HCT116 (cell line): ENCODE measurements at regions not wholly inside any gene's neighbourhood (a gene's known extent, or its start where the extent isn't known, plus 50 kb on each side); places are given as distances from the start of the nearest gene placed in this dataset.

Experiments
- ATAC-seq: fragments of 200-7000 bp; cut with Tn5 transposase; 2 replicates; pipeline ENCODE4 v1.9.1; 2020; ENCODE audit warnings: mild to moderate bottlenecking, moderate library complexity
- BruUV-seq: library from RNA; stranded (reverse); fragments of 400-500 nt; replicated peaks from 2 replicates; lab custom pipeline; 2021; lab: Mats Ljungman, UMichigan
- CTCF ChIA-PET: fragments of 300-600 bp; sonication (Branson Sonifier 250); formaldehyde crosslinking; loops from one replicate; lab custom pipeline; 2021; ENCODE audit warnings: antibody characterized with exemption; lab: Charles Lee
- POLR2A ChIA-PET: fragments of 300-600, 350-600 bp; sonication (Branson Sonifier 250); formaldehyde crosslinking; loops from one replicate; lab custom pipeline; 2021; ENCODE audit warnings: antibody characterized with exemption; lab: Charles Lee
- RAD21 ChIA-PET, 2 experiments: fragments of 300-600 bp; sonication (Branson Sonifier 250); formaldehyde crosslinking; loops; one replicate each; lab custom pipeline; 2023; ENCODE audit warnings: low total read pairs in 2 of 2; ENCODE audit not compliant: uncharacterized antibody in 2 of 2, unreplicated experiment in 2 of 2, low non-redundant PET in 1 of 2; lab: Charles Lee
- DNase-seq: peaks from one replicate; pipeline ENCODE4 v3.0.0-alpha.2; 2010; ENCODE audit warnings: low read depth, low spot score
- H2AFZ ChIP-seq: fragments of 200-600 bp; shearing (Covaris generic), sonication (generic); 2 replicates; pipeline ENCODE4 v1.6.1; 2017; ENCODE audit warnings: low read depth, mixed run types, mixed read lengths, antibody characterized with exemption, low read length; ENCODE audit not compliant: poor library complexity, severe bottlenecking
- H3K27ac ChIP-seq: 2 replicates; pipeline ENCODE4 v1.5.1; 2012; ENCODE audit warnings: low read depth, low read length
- H3K27me3 ChIP-seq: fragments of 200-600 bp; sonication (generic); 2 replicates; pipeline ENCODE4 v1.6.1; 2016; ENCODE audit warnings: mixed run types, low read length, mixed read lengths; ENCODE audit not compliant: insufficient read depth
- H3K36me3 ChIP-seq, 2 experiments: fragments of 200-500 bp in 1 of 2; fragments of 200-600 bp in 1 of 2; sonication (Bioruptor generic) in 1 of 2; sonication (generic) in 1 of 2; 2 replicates each; pipeline versions ENCODE4 v1.5.1 to v1.6.1; 2014 to 2016; ENCODE audit warnings: low read length in 2 of 2, inconsistent platforms in 1 of 2, mixed read lengths in 1 of 2, mixed run types in 1 of 2; ENCODE audit not compliant: insufficient read depth in 2 of 2, control insufficient read depth in 1 of 2
- H3K4me1 ChIP-seq, 2 experiments: fragments of 200-600 bp in 1 of 2; sonication (generic) in 1 of 2; 2 replicates each; pipeline versions ENCODE4 v1.5.1 to v1.6.1; 2012 to 2017; ENCODE audit warnings: low read length in 2 of 2, inconsistent platforms in 1 of 2, mild to moderate bottlenecking in 1 of 2, mixed read lengths in 1 of 2, mixed run types in 1 of 2, moderate library complexity in 1 of 2; ENCODE audit not compliant: insufficient read depth in 2 of 2, control insufficient read depth in 1 of 2
- H3K4me2 ChIP-seq: fragments of 200-600 bp; sonication (generic); 2 replicates; pipeline ENCODE4 v1.6.1; 2017; ENCODE audit warnings: mixed run types, low read length, mixed read lengths
- H3K4me3 ChIP-seq, 2 experiments: fragments of 200-600 bp in 1 of 2; sonication (generic) in 1 of 2; replicated peaks in 1 of 2; 2 replicates each; pipeline ENCODE4 v1.5.1; 2011 to 2016; ENCODE audit warnings: low read length in 2 of 2, control low read depth in 1 of 2, low read depth in 1 of 2, mild to moderate bottlenecking in 1 of 2, mixed read lengths in 1 of 2, mixed run types in 1 of 2
- H3K79me2 ChIP-seq: fragments of 200-600 bp; sonication (generic); 2 replicates; pipeline ENCODE4 v1.6.1; 2017; ENCODE audit warnings: mild to moderate bottlenecking, mixed run types, low read length, moderate library complexity, mixed read lengths; ENCODE audit not compliant: insufficient read depth
- H3K9ac ChIP-seq: fragments of 200-600 bp; sonication (generic); 2 replicates; pipeline ENCODE4 v1.6.1; 2016; ENCODE audit warnings: low read length, mixed read lengths
- H3K9me2 ChIP-seq: fragments of 200-600 bp; sonication (generic), shearing (Covaris generic); 2 replicates; pipeline ENCODE4 v1.6.1; 2017; ENCODE audit warnings: mixed run types, mild to moderate bottlenecking, moderate library complexity; ENCODE audit not compliant: insufficient read depth
- H3K9me3 ChIP-seq, 2 experiments: fragments of 200-500 bp in 1 of 2; fragments of 200-600 bp in 1 of 2; sonication (Bioruptor generic) in 1 of 2; sonication (generic) in 1 of 2; 2 replicates each; pipeline ENCODE4 v1.6.1; 2014 to 2017; ENCODE audit warnings: low read length in 2 of 2, mixed read lengths in 2 of 2, inconsistent platforms in 1 of 2, low read depth in 1 of 2, mild to moderate bottlenecking in 1 of 2, mixed run types in 1 of 2, moderate library complexity in 1 of 2; ENCODE audit not compliant: control insufficient read depth in 1 of 2, insufficient read depth in 1 of 2
- H4K20me1 ChIP-seq: fragments of 200-600 bp; sonication (generic), shearing (Covaris generic); 2 replicates; pipeline ENCODE4 v1.6.1; 2017; ENCODE audit warnings: mixed run types, mild to moderate bottlenecking, moderate library complexity; ENCODE audit not compliant: insufficient read depth
- ATF3 ChIP-seq: IDR thresholded peaks from 2 replicates; pipeline ENCODE4 v1.6.1; 2012
- CBX3 ChIP-seq: IDR thresholded peaks from 2 replicates; pipeline ENCODE4 v1.6.1; 2012; ENCODE audit warnings: low read depth
- CEBPB ChIP-seq: IDR thresholded peaks from 2 replicates; pipeline ENCODE4 v1.6.1; 2012; ENCODE audit warnings: low read depth
- EGR1 ChIP-seq: IDR thresholded peaks from 2 replicates; pipeline ENCODE4 v1.6.1; 2012; ENCODE audit warnings: low read depth
- ELF1 ChIP-seq: IDR thresholded peaks from 2 replicates; pipeline ENCODE4 v1.6.1; 2012; ENCODE audit warnings: low read depth, borderline replicate concordance
- EZH2phosphoT487 ChIP-seq: fragments of 200-600 bp; IDR thresholded peaks from 2 replicates; pipeline ENCODE4 v1.6.1; 2018; ENCODE audit warnings: antibody characterized with exemption, borderline replicate concordance
- FOSL1 ChIP-seq: IDR thresholded peaks from 2 replicates; pipeline ENCODE4 v1.6.1; 2012; ENCODE audit warnings: low read depth
- MAX ChIP-seq: IDR thresholded peaks from 2 replicates; pipeline ENCODE4 v1.6.1; 2012
- POLR2A ChIP-seq: IDR thresholded peaks from 2 replicates; pipeline ENCODE4 v1.7.0; 2011; ENCODE audit warnings: borderline replicate concordance; ENCODE audit not compliant: insufficient read depth, insufficient read length; ENCODE audit errors: extremely low read depth
- POLR2AphosphoS5 ChIP-seq: IDR thresholded peaks from 2 replicates; pipeline ENCODE4 v1.6.1; 2011; ENCODE audit warnings: mild to moderate bottlenecking, low read depth, low read length, moderate library complexity
- RAD21 ChIP-seq: IDR thresholded peaks from 2 replicates; pipeline ENCODE4 v1.6.1; 2012; ENCODE audit warnings: low read depth, mild to moderate bottlenecking
- REST ChIP-seq: IDR thresholded peaks from 2 replicates; pipeline ENCODE4 v1.6.1; 2012; ENCODE audit warnings: low read depth
- SRF ChIP-seq: IDR thresholded peaks from 2 replicates; pipeline ENCODE4 v1.6.1; 2012; ENCODE audit warnings: low read depth
- intact Hi-C: fragments of 100-400 bp; cut with micrococcal nuclease; formaldehyde crosslinking; loops from 2 replicates; pipeline ENCODE4 v1.10.0; 2022

GRCh38 chr2:144010096-144010836 is 509.7 kb downstream of the ZEB2 start:
- Histone ChIP-seq H3K4me2 (no peak overlapping the region), H3K27me3 (no peaks in the 10 kb centered on the region), H4K20me1 (no peaks in the 10 kb centered on the region), H3K9ac (no peak overlapping the region), H3K27ac (no peak overlapping the region), H3K4me3 (no peak overlapping the region), H3K36me3 (no peaks in the 10 kb centered on the region), H3K4me1 (no peaks in the 10 kb centered on the region), H3K9me2 (no peaks in the 10 kb centered on the region), H3K9me3 (no peaks in the 10 kb centered on the region), H3K79me2 (no peaks in the 10 kb centered on the region), H2AFZ (no peak overlapping the region)
- TF ChIP-seq POLR2AphosphoS5 (no peak), POLR2A (no peak), REST (no peak)
- ChIA-PET RAD21 (no interaction called here), CTCF (no interaction called here), POLR2A (no interaction called here)
- BruUV-seq = no TSS peak
- intact Hi-C loops = no loop called here
- DNase-seq (no peak), ATAC-seq (no peak)

GRCh38 chr2:144006139-144006538 is 513.8 kb downstream of the ZEB2 start:
- intact Hi-C loops = no loop called here
- Histone ChIP-seq H3K9me3 (no peaks in the 10 kb centered on the region), H3K27me3 (no peaks in the 10 kb centered on the region), H3K36me3 (no peaks in the 10 kb centered on the region), H3K4me3 (no peak overlapping the region), H3K79me2 (no peaks in the 10 kb centered on the region), H4K20me1 (no peaks in the 10 kb centered on the region), H3K27ac (no peak overlapping the region), H3K9me2 (no peaks in the 10 kb centered on the region), H3K4me1 (no peaks in the 10 kb centered on the region), H3K4me2 (no peak overlapping the region), H3K9ac (no peak overlapping the region), H2AFZ (no peak overlapping the region)
- CTCF ChIA-PET = no interaction called here
- BruUV-seq = no TSS peak
- ATAC-seq (no peak), DNase-seq (no peak)
- RAD21 ChIA-PET = no interaction called here
- POLR2A ChIA-PET = no interaction called here
- no peak for TF ChIP-seq MAX
- TF ChIP-seq RAD21 = no peak
- no peak for TF ChIP-seq SRF
- no peak for TF ChIP-seq EZH2phosphoT487
- TF ChIP-seq ATF3 = no peak
- no peak for TF ChIP-seq POLR2A
- TF ChIP-seq POLR2AphosphoS5 = no peak
- TF ChIP-seq CEBPB = no peak
- TF ChIP-seq ELF1 = no peak
- TF ChIP-seq EGR1 = no peak
- no peak for TF ChIP-seq REST
- TF ChIP-seq CBX3 = no peak
- no peak for TF ChIP-seq FOSL1
